Ovary (tissue), 3 donors: ENCODE measurements at regions not wholly inside any gene's neighbourhood (a gene's known extent, or its start where the extent isn't known, plus 50 kb on each side); places are given as distances from the start of the nearest gene placed in this dataset.

Source experiments
- EP300 ChIP-seq: sonication (generic); formaldehyde crosslinking; IDR thresholded peaks from one replicate; pipeline ENCODE4 v1.6.1; 2017; ENCODE audit warnings: antibody characterized with exemption
- POLR2A ChIP-seq: fragments of 450-650 bp; IDR thresholded peaks from one replicate; pipeline ENCODE4 v1.6.1; 2017; ENCODE audit warnings: antibody characterized with exemption, mild to moderate bottlenecking, moderate library complexity
- TF ChIP-seq, protein P1 (sequence below), 3 donors: fragments of 450-650 bp in 2 of 3; fragments of 200-600 bp in 1 of 3; IDR thresholded peaks; one replicate each; pipeline versions ENCODE4 v1.5.1 to v1.8.0; 2016 to 2022; ENCODE audit warnings: antibody characterized with exemption in 3 of 3, mild to moderate bottlenecking in 1 of 3
- donor health status: DM: no; HTN: no; CAD: no.

GRCh38 chr12:91555436-91556415 is 373.1 kb upstream of the DCN start:
- TF ChIP-seq, protein P1, sequence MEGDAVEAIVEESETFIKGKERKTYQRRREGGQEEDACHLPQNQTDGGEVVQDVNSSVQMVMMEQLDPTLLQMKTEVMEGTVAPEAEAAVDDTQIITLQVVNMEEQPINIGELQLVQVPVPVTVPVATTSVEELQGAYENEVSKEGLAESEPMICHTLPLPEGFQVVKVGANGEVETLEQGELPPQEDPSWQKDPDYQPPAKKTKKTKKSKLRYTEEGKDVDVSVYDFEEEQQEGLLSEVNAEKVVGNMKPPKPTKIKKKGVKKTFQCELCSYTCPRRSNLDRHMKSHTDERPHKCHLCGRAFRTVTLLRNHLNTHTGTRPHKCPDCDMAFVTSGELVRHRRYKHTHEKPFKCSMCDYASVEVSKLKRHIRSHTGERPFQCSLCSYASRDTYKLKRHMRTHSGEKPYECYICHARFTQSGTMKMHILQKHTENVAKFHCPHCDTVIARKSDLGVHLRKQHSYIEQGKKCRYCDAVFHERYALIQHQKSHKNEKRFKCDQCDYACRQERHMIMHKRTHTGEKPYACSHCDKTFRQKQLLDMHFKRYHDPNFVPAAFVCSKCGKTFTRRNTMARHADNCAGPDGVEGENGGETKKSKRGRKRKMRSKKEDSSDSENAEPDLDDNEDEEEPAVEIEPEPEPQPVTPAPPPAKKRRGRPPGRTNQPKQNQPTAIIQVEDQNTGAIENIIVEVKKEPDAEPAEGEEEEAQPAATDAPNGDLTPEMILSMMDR (IDR thresholded peaks at IDR 0.05) = no peak
- TF ChIP-seq POLR2A (no peak), EP300 (no peak)
